ENCODE measurements at regions not wholly inside any gene's neighbourhood (a gene's known extent, or its start where the extent isn't known, plus 50 kb on each side); places are given as distances from the start of the nearest gene placed in this dataset.

GRCh38 chr13:107203146-107203847, 635.4 kb upstream of the ARGLU1 start:
- intact Hi-C loops (cut with micrococcal nuclease) = loop anchor here (1.0 to 10.0 kb wide), 6 partner anchors 78 to 1012 kb away; partner anchors contain the start of gene LIG4
- Histone ChIP-seq H3K9me1 (replicated peaks; ENCODE audit: control insufficient read depth, extremely low read depth, insufficient read depth, low read length) (no peaks in the 10 kb centered on the region), H3K4me3 (replicated peaks in 1 of 3; ENCODE audit: insufficient read depth in 1 of 3, low read depth in 1 of 3, low read length in 3 of 3) (peak overlapping the region in 1 of 3 experiments; percentile 4), H3K79me2 (ENCODE audit: control insufficient read depth, insufficient read depth, low read length) (no peaks in the 10 kb centered on the region), H4K20me1 (replicated peaks; ENCODE audit: control insufficient read depth, extremely low read depth, insufficient read depth, low read length) (no peaks in the 10 kb centered on the region), H3K4me2 (ENCODE audit: insufficient read depth, low read length) (peak overlapping the region; percentile 55), H3K9ac (replicated peaks; ENCODE audit: extremely low read depth, insufficient read depth, low read length) (peak overlapping the region; percentile 53), H2AFZ (ENCODE audit: low read depth, low read length) (no peak overlapping the region), H3K4me1 (ENCODE audit: control insufficient read depth, extremely low read depth, insufficient read depth, low read length) (peaks cover 15% of the 10 kb centered on the region), H3K27me3 (ENCODE audit: control insufficient read depth in 2 of 2, insufficient read depth in 2 of 2, low read length in 2 of 2) (no peaks in the 10 kb centered on the region), H3K36me3 (ENCODE audit: control insufficient read depth in 2 of 2, extremely low read depth in 1 of 2, insufficient read depth in 2 of 2, low read length in 2 of 2) (no peaks in the 10 kb centered on the region), H3K9me3 (replicated peaks; ENCODE audit: control insufficient read depth, insufficient read depth, low read length) (no peaks in the 10 kb centered on the region), H3K27ac (ENCODE audit: insufficient read depth, low read depth, low read length) (peak overlapping the region; percentile 87)
- ChIA-PET CTCF (interaction anchor here (0.6 to 3.6 kb wide), 30 partner anchors 8 to 1012 kb away, joined by 3 to 48 read pairs (median 6); partner anchors contain the start of gene LIG4), POLR2A (interaction anchor here (0.6 to 1.6 kb wide), 3 partner anchors 421 to 665 kb away, joined by 3 to 4 read pairs (median 3); no protein-coding TSS in a partner anchor)
- dilution Hi-C loops (cut with MboI; ENCODE audit: extremely low pct_ligation_motif_present, low sequenced_read_pairs) = no loop called here
- peak; percentile 82 for DNase-seq (ENCODE audit: low read depth, low spot score)
- TF ChIP-seq GATA2 (IDR thresholded peaks at IDR 0.05; ENCODE audit: insufficient read depth, insufficient read length, low read depth, low read length) (no peak), CTCF (IDR thresholded peaks at IDR 0.05; ENCODE audit: extremely low read depth in 1 of 2, insufficient read depth in 1 of 2, low read depth in 1 of 2, low read length in 2 of 2) (peak; percentile 69 to 72)
- FAIRE-seq = no peak
- TSS peak; percentile 93 for BruUV-seq (replicated peaks)
